ENCODE measurements at regions not wholly inside any gene's neighbourhood (a gene's known extent, or its start where the extent isn't known, plus 50 kb on each side); places are given as distances from the start of the nearest gene placed in this dataset.

DNA sequence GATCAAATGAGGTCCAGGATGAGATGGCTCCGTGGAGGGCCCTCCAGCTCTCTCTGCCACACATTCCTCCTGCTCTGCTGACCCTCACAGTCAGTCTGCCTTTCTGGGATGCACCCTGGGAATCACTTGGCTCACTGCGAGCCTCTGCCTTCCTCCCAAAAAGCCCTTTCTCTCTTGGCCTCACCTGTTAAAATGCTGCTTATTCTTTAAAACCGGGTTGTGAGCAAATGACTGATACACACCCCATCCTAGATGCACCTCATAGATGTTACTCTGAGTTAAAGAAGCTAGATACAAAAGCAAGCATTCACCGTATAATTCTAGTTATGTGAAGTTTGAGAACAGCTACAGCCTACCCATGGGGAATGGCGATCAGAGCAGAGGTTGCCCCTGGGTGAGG is 167.7 kb upstream of the MYCN start:
- Histone ChIP-seq H3K4me1 (no peaks in the 10 kb centered on the region), H3K4me3 (no peak overlapping the region), H3K36me3 (no peaks in the 10 kb centered on the region), H3K9me3 (no peaks in the 10 kb centered on the region), H3K27ac (no peak overlapping the region), H3K27me3 (no peaks in the 10 kb centered on the region)
- ATAC-seq (ENCODE audit: low FRiP score in 2 of 2) (no peak), DNase-seq (no peak)
- TF ChIP-seq POLR2AphosphoS5 (IDR thresholded peaks at IDR 0.05) (no peak), POLR2A (IDR thresholded peaks at IDR 0.05) (no peak), CTCF (IDR thresholded peaks at IDR 0.05) (no peak), EP300 (IDR thresholded peaks at IDR 0.05) (no peak)
- 76 to 88% methylated on average over 4 to 5 of the region's 5 CpGs for WGBS, 2 donors

- WGBS, 2 donors, result 78 to 90% methylated on average over 8 of the region's 8 CpGs
Observed at GRCh38 chr2:15773204-15773603, 167.1 kb upstream of the MYCN start.

DNA sequence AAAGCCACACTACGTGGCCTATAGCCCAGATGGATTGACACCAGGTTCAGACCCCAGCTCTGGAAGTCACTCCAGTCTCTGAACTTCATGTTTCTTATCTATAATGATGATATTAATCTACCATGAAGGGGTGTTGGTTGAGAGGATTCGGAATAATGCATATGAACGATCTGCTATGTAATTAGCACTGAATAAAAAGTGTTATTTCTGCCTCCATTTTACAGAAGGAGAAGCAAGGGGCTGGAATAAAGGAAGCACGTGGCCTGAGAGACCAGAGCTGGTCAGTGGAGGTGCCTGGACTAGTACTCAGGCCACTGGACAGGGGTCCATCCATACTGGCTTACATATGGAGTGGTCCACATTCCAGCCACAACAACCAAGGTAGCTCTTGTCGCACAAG is 166.5 kb upstream of the MYCN start:
- Histone ChIP-seq H3K27me3 (no peaks in the 10 kb centered on the region), H3K9me3 (no peaks in the 10 kb centered on the region), H3K4me3 (no peak overlapping the region), H3K27ac (no peak overlapping the region), H3K36me3 (no peaks in the 10 kb centered on the region), H3K4me1 (no peaks in the 10 kb centered on the region)
- no peak for TF ChIP-seq EP300 (IDR thresholded peaks at IDR 0.05)
- no peak for ATAC-seq (ENCODE audit: low FRiP score in 2 of 2)
- WGBS, 2 donors, result 85 to 88% methylated on average over 5 of the region's 5 CpGs
- no peak for DNase-seq

More at GRCh38 chr2:15773204-15773603, 167.1 kb upstream of the MYCN start:
- Histone ChIP-seq H3K36me3 (no peaks in the 10 kb centered on the region), H3K4me3 (no peak overlapping the region), H3K4me1 (no peaks in the 10 kb centered on the region), H3K27me3 (no peaks in the 10 kb centered on the region), H3K27ac (no peak overlapping the region), H3K9me3 (no peaks in the 10 kb centered on the region)
- TF ChIP-seq CTCF (IDR thresholded peaks at IDR 0.05), result no peak
- TF ChIP-seq EP300 (IDR thresholded peaks at IDR 0.05), result no peak
- TF ChIP-seq POLR2A (IDR thresholded peaks at IDR 0.05), result no peak
- no peak for TF ChIP-seq POLR2AphosphoS5 (IDR thresholded peaks at IDR 0.05)
- DNase-seq (no peak), ATAC-seq (ENCODE audit: low FRiP score in 2 of 2) (no peak)

DNA sequence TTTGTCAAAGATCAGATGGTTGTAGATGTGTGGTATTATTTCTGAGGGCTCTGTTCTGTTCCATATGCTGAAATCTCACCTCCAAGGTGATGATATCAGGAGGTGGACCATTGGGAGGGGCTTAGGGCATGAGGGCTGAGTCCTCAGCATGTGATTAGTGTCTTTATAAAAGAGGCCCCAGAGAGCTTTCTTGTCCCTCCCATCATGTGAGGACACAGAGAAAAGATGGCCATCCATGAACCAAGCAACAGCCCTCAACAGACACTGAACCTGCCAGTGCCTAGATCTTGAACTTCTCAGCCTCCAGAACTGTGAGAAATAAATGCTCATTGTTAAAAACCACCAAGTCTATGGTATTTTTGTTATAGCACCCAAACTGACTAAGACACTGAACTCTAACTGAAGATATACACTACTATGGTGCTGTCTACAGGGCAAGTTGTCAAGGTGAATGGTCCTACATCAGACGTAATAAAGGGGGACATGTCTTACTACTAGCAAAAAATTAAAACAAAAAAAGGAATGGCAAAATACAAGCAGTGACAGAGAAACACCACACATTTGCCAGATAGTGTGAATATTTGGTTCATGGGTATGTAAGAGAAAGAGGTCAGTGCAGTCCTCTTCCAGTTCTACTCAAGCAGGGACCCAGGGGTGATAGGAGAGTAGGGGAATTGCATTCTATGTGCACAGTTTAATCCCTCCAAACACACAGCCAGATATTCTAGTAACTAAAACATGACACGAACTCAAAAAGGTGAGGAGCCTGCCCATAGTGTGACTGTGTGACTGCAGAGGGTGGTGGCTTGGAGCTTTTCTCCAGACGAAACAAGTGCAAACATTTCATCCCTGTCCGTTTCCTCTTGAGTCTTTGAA is 164.4 kb upstream of the MYCN start:
- no peak overlapping the region for H3K4me3 ChIP-seq
- ATAC-seq (ENCODE audit: low FRiP score in 2 of 2) (no peak), DNase-seq (no peak)
- 71 to 76% methylated on average over 4 of the region's 4 CpGs for WGBS, 2 donors
- no peaks in the 10 kb centered on the region for H3K36me3 ChIP-seq
- no peak for TF ChIP-seq CTCF (IDR thresholded peaks at IDR 0.05)
- TF ChIP-seq EP300 (IDR thresholded peaks at IDR 0.05), result no peak
- TF ChIP-seq POLR2A (IDR thresholded peaks at IDR 0.05), result no peak
- TF ChIP-seq POLR2AphosphoS5 (IDR thresholded peaks at IDR 0.05), result no peak
- H3K27me3 ChIP-seq, result no peaks in the 10 kb centered on the region
- H3K27ac ChIP-seq, result no peak overlapping the region
- no peaks in the 10 kb centered on the region for H3K4me1 ChIP-seq
- H3K9me3 ChIP-seq, result no peaks in the 10 kb centered on the region

GRCh38 chr2:15776629-15776919 is 163.8 kb upstream of the MYCN start:
- Histone ChIP-seq H3K36me3 (no peaks in the 10 kb centered on the region), H3K4me1 (no peaks in the 10 kb centered on the region), H3K27me3 (no peaks in the 10 kb centered on the region), H3K27ac (no peak overlapping the region), H3K9me3 (no peaks in the 10 kb centered on the region), H3K4me3 (no peak overlapping the region)
- TF ChIP-seq POLR2A (IDR thresholded peaks at IDR 0.05), result no peak
- TF ChIP-seq CTCF (IDR thresholded peaks at IDR 0.05), result no peak
- TF ChIP-seq EP300 (IDR thresholded peaks at IDR 0.05), result no peak
- TF ChIP-seq POLR2AphosphoS5 (IDR thresholded peaks at IDR 0.05), result no peak
- WGBS, 2 donors, result 59 to 64% methylated on average over 3 of the region's 3 CpGs
- ATAC-seq (ENCODE audit: low FRiP score in 2 of 2), result no peak
- DNase-seq, result no peak
